AG09309 (cell line): ENCODE measurements at regions not wholly inside any gene's neighbourhood (a gene's known extent, or its start where the extent isn't known, plus 50 kb on each side); places are given as distances from the start of the nearest gene placed in this dataset.
"Not testable (repeated sequence)": the region's sequence is repeated elsewhere in the genome, so short reads cannot be mapped to it uniquely, and the experiment has no call there.

Experiments
- DNase-seq: peaks from one replicate; pipeline ENCODE4 v3.0.0-alpha.2; 2010; ENCODE audit warnings: low read depth
- H3K4me3 ChIP-seq: 2 replicates; pipeline ENCODE4 v1.5.1; 2011; ENCODE audit warnings: mild to moderate bottlenecking, low read depth, low read length, moderate library complexity; ENCODE audit not compliant: control insufficient read depth
- CTCF ChIP-seq: IDR thresholded peaks from 2 replicates; pipeline ENCODE4 v1.5.1; 2011; ENCODE audit warnings: mild to moderate bottlenecking, low read depth, low read length, inconsistent platforms; ENCODE audit not compliant: insufficient read depth, control insufficient read depth; ENCODE audit errors: missing control alignments

GRCh38 chr9:85792057-85792456 is 50.3 kb upstream of the AGTPBP1 start:
- not testable (repeated sequence) for DNase-seq, H3K4me3 ChIP-seq

GRCh38 chr9:85802978-85803695 is 61.4 kb upstream of the AGTPBP1 start:
- DNase-seq, H3K4me3 ChIP-seq: not testable (repeated sequence)

DNA sequence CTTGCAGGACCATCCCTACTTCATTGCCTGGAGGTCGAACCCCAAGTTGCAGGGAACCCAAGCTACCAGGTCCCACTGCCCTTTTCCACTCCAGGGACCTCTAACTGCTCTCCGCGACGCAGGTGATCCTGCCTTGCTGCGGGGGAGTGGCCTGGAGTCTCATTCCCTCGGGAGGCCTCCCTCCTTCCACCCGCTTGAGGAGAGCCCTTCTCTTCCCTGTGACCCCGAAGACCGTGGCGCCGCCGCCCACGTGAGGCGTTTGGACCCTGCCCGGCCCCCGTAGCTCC is 63.0 kb upstream of the AGTPBP1 start:
- H3K4me3 ChIP-seq: peak overlapping the region; percentile 62
- not testable (repeated sequence) for DNase-seq

- TF ChIP-seq CTCF: peak; percentile 8
- not testable (repeated sequence) for DNase-seq
- peak overlapping the region; percentile 62 for H3K4me3 ChIP-seq
Measured at GRCh38 chr9:85805134-85806005, 63.6 kb upstream of the AGTPBP1 start.

GRCh38 chr9:85808329-85808728 is 66.6 kb upstream of the AGTPBP1 start:
- DNase-seq: not testable (repeated sequence)

GRCh38 chr9:85813388-85813787 is 71.6 kb upstream of the AGTPBP1 start:
- not testable (repeated sequence) for H3K4me3 ChIP-seq, DNase-seq

More at GRCh38 chr9:85808329-85808728, 66.6 kb upstream of the AGTPBP1 start:
- not testable (repeated sequence) for H3K4me3 ChIP-seq

DNA sequence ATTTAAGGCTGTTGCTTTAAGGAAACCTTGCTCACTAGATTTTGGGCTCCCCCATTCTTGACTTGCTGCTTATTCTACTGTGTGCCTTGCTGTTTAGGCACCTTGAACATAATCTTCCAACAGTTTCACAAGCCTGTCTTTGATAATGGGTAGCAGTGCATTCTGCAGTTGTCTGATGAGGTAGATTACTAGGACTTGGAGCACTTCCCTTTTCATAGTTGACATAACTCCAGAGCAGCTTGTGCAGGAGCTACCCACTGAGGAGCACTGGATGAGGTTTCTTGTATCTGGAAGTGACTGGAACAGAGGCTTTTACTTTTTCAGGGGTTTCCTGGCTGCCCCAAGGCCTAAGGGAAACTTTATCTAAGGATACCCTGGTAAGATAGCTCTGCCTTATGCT is 73.0 kb upstream of the AGTPBP1 start:
- DNase-seq, H3K4me3 ChIP-seq: not testable (repeated sequence)

DNA sequence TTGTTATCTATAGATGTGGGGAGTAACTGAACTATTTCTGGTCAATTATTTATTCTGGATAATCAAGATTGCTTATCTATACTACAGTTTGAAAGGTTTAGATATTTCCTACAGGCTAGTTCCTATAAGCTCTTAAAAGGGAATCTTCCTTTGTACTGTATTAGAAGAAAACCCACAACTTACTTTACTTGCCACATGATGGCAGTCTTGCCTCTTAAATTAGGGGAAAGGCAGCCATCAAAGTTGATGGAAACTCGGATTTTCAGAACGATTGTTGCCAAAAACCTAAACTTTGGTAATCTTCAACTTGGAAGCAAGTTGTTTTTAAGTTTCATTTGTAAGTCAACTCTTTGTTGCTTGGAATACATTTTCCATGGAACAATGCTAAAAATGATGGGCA is 77.2 kb upstream of the AGTPBP1 start:
- DNase-seq, H3K4me3 ChIP-seq: not testable (repeated sequence)
- peak; percentile 35 for TF ChIP-seq CTCF

DNA sequence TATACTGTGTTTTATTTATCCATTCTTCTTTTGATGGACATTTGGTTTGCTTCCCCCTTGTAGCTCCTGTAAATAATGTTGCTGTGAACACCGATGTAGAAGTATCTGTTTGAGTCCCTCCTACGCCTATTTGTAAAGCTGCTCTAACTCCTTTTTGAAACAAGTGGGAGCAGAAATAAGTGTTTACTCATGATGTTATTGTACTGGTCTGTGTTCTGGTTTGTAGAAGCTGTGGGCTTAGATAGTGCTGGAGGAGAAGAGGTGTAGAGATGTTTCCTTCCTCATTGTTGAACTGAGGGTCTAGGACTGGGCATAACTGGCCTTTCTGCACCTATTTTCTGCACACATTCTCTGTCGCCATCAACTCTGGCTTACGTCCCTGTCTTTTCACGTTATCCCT is 78.8 kb upstream of the AGTPBP1 start:
- DNase-seq, H3K4me3 ChIP-seq: not testable (repeated sequence)

DNA sequence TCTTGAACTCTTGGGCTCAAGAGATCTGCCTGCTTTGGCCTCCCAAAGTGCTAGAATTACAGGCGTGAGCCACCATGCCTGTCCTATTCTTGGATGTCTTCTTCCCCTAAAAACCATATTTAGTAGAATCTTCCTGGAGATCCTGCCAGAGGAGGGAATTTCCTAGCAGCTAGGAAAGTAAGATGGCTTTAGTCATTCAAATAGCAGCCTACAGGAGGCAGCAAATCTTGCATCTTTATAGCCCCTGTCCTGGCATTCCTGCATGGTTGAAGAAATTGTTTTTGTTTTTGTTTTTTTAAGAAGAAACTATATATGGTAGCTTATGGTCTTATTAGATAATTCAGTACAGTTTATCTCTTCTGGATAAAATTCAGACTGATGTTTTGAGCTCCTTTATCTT is 83.2 kb upstream of the AGTPBP1 start:
- H3K4me3 ChIP-seq, DNase-seq: not testable (repeated sequence)
- peak; percentile 33 for TF ChIP-seq CTCF

- not testable (repeated sequence) for H3K4me3 ChIP-seq, DNase-seq
Measured at GRCh38 chr9:85834591-85834990, 92.8 kb upstream of the AGTPBP1 start.

GRCh38 chr9:85843949-85844348 is 97.0 kb upstream of the NAA35 start:
- H3K4me3 ChIP-seq, DNase-seq: not testable (repeated sequence)

DNA sequence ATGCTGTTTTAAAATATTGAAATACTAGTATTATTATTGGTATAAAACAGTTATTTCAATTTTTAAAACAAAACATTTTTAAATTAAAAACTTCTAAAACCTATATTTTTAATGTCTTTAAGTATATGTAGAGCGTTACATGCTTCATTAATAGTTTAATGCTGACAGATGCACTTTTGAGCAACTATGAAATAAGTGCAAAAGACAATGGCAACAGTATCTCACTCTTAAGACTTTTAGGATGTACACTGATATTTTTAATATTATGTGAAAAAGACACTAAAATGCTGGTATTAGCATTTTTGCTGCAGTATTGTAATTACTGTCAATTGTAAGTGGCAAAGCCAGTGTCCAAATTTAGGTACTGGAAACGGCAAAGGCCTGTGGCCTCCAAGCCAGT is 93.2 kb upstream of the NAA35 start:
- not testable (repeated sequence) for H3K4me3 ChIP-seq, DNase-seq
